NCI-H1417 (cell line): ENCODE measurements at regions not wholly inside any gene's neighbourhood (a gene's known extent, or its start where the extent isn't known, plus 50 kb on each side); places are given as distances from the start of the nearest gene placed in this dataset.
"Not testable (repeated sequence)": the region's sequence is repeated elsewhere in the genome, so short reads cannot be mapped to it uniquely, and the experiment has no call there.

ENCODE experiments used
- DNase-seq, 3 experiments: peaks; one replicate each; lab custom pipeline; 2025; lab: John Stamatoyannopoulos, UW

- DNase-seq = not testable (repeated sequence)
Measured at GRCh38 chr1:817071-817599, 106.6 kb upstream of the SAMD11 start.

- not testable (repeated sequence) for DNase-seq
Measured at GRCh38 chr1:817658-818617, 105.8 kb upstream of the SAMD11 start.

- no peak for DNase-seq
Measured at GRCh38 chr1:818618-819291, 105.0 kb upstream of the SAMD11 start.

GRCh38 chr1:820962-821361 is 102.8 kb upstream of the SAMD11 start:
- no peak for DNase-seq

- peak in 1 of 3 experiments; percentile 48 for DNase-seq
Measured at GRCh38 chr1:826808-827207, 96.9 kb upstream of the SAMD11 start.

- DNase-seq = peak; percentile 86 to 92 (median 89)
Measured at GRCh38 chr1:827211-828063, 96.3 kb upstream of the SAMD11 start.

- DNase-seq = not testable (repeated sequence)
Measured at GRCh38 chr1:829324-829723, 94.4 kb upstream of the SAMD11 start.

- not testable (repeated sequence) for DNase-seq
Measured at GRCh38 chr1:829932-830331, 93.8 kb upstream of the SAMD11 start.

- not testable (repeated sequence) for DNase-seq
Measured at GRCh38 chr1:830750-831149, 93.0 kb upstream of the SAMD11 start.

GRCh38 chr1:831522-831921 is 92.2 kb upstream of the SAMD11 start:
- peak in 1 of 3 experiments; percentile 39 for DNase-seq

GRCh38 chr1:832136-832535 is 91.6 kb upstream of the SAMD11 start:
- peak; percentile 39 to 80 (median 54) for DNase-seq

- DNase-seq = not testable (repeated sequence)
Measured at GRCh38 chr1:833226-833625, 90.5 kb upstream of the SAMD11 start.

- DNase-seq = not testable (repeated sequence)
Measured at GRCh38 chr1:835509-835908, 88.2 kb upstream of the SAMD11 start.

- not testable (repeated sequence) for DNase-seq
Measured at GRCh38 chr1:837601-838000, 86.1 kb upstream of the SAMD11 start.

GRCh38 chr1:838291-838690 is 85.4 kb upstream of the SAMD11 start:
- DNase-seq = not testable (repeated sequence)

- not testable (repeated sequence) for DNase-seq
Measured at GRCh38 chr1:840592-840991, 83.1 kb upstream of the SAMD11 start.

GRCh38 chr1:841671-842425 is 81.9 kb upstream of the SAMD11 start:
- not testable (repeated sequence) for DNase-seq

GRCh38 chr1:842799-843198 is 80.9 kb upstream of the SAMD11 start:
- not testable (repeated sequence) for DNase-seq

GRCh38 chr1:843946-844345 is 79.8 kb upstream of the SAMD11 start:
- DNase-seq = not testable (repeated sequence)

- no peak for DNase-seq
Measured at GRCh38 chr1:844472-845026, 79.2 kb upstream of the SAMD11 start.

GRCh38 chr1:845641-846040 is 78.1 kb upstream of the SAMD11 start:
- DNase-seq = not testable (repeated sequence)
